Rectal smooth muscle tissue (tissue), 1 donor: ENCODE measurements at regions not wholly inside any gene's neighbourhood (a gene's known extent, or its start where the extent isn't known, plus 50 kb on each side); places are given as distances from the start of the nearest gene placed in this dataset.

Source experiments
- H3K27ac ChIP-seq: one replicate; pipeline ENCODE4 v1.7.0; 2013; ENCODE audit warnings: low read depth, low read length, inconsistent platforms
- H3K27me3 ChIP-seq: one replicate; pipeline ENCODE4 v1.7.0; 2013; ENCODE audit warnings: low read length; ENCODE audit not compliant: control insufficient read depth, insufficient read depth
- H3K36me3 ChIP-seq: one replicate; pipeline ENCODE4 v1.7.0; 2013; ENCODE audit warnings: low read length; ENCODE audit not compliant: control insufficient read depth, insufficient read depth
- H3K4me1 ChIP-seq: one replicate; pipeline ENCODE4 v1.7.0; 2013; ENCODE audit warnings: low read length; ENCODE audit not compliant: control insufficient read depth, insufficient read depth
- H3K4me3 ChIP-seq: one replicate; pipeline ENCODE4 v1.7.0; 2013; ENCODE audit warnings: low read length
- H3K9ac ChIP-seq: one replicate; pipeline ENCODE4 v1.7.0; 2013; ENCODE audit warnings: low read length

GRCh38 chr7:128162666-128163065 is 78.4 kb upstream of the LEP start:
- H3K27ac ChIP-seq, result no peak overlapping the region
- no peak overlapping the region for H3K4me3 ChIP-seq
- no peaks in the 10 kb centered on the region for H3K4me1 ChIP-seq
- peaks cover 18% of the 10 kb centered on the region for H3K27me3 ChIP-seq
- no peaks in the 10 kb centered on the region for H3K36me3 ChIP-seq
- no peak overlapping the region for H3K9ac ChIP-seq

GRCh38 chr7:128163473-128163872 is 77.6 kb upstream of the LEP start:
- H3K9ac ChIP-seq, result no peak overlapping the region
- H3K4me1 ChIP-seq, result no peaks in the 10 kb centered on the region
- H3K4me3 ChIP-seq, result no peak overlapping the region
- H3K27me3 ChIP-seq, result peaks cover 26% of the 10 kb centered on the region
- no peaks in the 10 kb centered on the region for H3K36me3 ChIP-seq
- H3K27ac ChIP-seq, result no peak overlapping the region

GRCh38 chr7:128164061-128164954 is 76.8 kb upstream of the LEP start:
- Histone ChIP-seq H3K36me3 (no peaks in the 10 kb centered on the region), H3K9ac (no peak overlapping the region), H3K4me3 (no peak overlapping the region), H3K27me3 (peaks cover 32% of the 10 kb centered on the region), H3K27ac (no peak overlapping the region), H3K4me1 (no peaks in the 10 kb centered on the region)

DNA sequence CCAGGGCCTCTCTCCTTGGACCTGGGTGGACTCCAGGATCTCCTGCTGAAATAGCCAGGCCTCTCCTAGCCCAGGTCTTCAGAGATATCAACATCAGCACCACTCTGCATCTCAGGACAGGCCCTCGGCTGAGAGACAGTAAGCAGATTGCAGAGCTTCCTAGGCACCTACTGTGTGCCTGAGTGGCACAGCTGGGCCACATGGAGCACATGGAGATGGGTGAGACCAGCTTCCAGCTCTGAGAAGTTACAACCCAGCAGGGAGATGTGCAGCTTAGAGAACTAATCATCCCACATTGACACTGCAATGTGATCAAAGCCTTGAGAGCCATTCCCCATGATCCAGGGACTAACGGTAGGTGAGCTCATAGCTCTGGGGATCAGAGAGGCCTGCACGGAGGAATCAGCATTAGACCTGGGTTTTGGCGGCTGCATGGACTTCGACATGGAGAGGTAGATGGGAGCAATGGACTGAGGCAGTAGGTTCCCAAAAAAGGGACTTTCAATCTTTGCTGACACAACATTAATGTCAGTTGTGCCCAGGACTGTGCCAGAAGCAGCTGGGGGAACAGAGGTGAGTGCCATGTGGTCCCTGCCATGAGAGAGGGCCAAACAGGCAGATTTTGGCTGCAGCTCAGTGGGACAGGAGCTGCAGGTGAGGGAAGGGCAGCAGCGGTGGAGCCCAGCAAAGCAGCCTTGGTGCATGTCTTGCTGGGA is 76.0 kb upstream of the LEP start:
- peaks cover 32% of the 10 kb centered on the region for H3K27me3 ChIP-seq
- no peak overlapping the region for H3K27ac ChIP-seq
- no peaks in the 10 kb centered on the region for H3K36me3 ChIP-seq
- H3K9ac ChIP-seq, result no peak overlapping the region
- no peaks in the 10 kb centered on the region for H3K4me1 ChIP-seq
- no peak overlapping the region for H3K4me3 ChIP-seq

- peaks cover 32% of the 10 kb centered on the region for H3K27me3 ChIP-seq
- H3K9ac ChIP-seq, result no peak overlapping the region
- no peak overlapping the region for H3K4me3 ChIP-seq
- no peaks in the 10 kb centered on the region for H3K4me1 ChIP-seq
- H3K36me3 ChIP-seq, result no peaks in the 10 kb centered on the region
- H3K27ac ChIP-seq, result no peak overlapping the region
Observed at GRCh38 chr7:128165927-128166420, 75.1 kb upstream of the LEP start.

- H3K4me1 ChIP-seq, result no peaks in the 10 kb centered on the region
- no peak overlapping the region for H3K27ac ChIP-seq
- H3K4me3 ChIP-seq, result peak overlapping the region; percentile 53
- no peak overlapping the region for H3K9ac ChIP-seq
- H3K36me3 ChIP-seq, result no peaks in the 10 kb centered on the region
- peaks cover 32% of the 10 kb centered on the region for H3K27me3 ChIP-seq
Observed at GRCh38 chr7:128166603-128167041, 74.5 kb upstream of the LEP start.

GRCh38 chr7:128167042-128167701 is 73.9 kb upstream of the LEP start:
- Histone ChIP-seq H3K27ac (no peak overlapping the region), H3K4me1 (no peaks in the 10 kb centered on the region), H3K27me3 (peaks cover 35% of the 10 kb centered on the region), H3K36me3 (no peaks in the 10 kb centered on the region), H3K4me3 (peak overlapping the region; percentile 53), H3K9ac (no peak overlapping the region)

DNA sequence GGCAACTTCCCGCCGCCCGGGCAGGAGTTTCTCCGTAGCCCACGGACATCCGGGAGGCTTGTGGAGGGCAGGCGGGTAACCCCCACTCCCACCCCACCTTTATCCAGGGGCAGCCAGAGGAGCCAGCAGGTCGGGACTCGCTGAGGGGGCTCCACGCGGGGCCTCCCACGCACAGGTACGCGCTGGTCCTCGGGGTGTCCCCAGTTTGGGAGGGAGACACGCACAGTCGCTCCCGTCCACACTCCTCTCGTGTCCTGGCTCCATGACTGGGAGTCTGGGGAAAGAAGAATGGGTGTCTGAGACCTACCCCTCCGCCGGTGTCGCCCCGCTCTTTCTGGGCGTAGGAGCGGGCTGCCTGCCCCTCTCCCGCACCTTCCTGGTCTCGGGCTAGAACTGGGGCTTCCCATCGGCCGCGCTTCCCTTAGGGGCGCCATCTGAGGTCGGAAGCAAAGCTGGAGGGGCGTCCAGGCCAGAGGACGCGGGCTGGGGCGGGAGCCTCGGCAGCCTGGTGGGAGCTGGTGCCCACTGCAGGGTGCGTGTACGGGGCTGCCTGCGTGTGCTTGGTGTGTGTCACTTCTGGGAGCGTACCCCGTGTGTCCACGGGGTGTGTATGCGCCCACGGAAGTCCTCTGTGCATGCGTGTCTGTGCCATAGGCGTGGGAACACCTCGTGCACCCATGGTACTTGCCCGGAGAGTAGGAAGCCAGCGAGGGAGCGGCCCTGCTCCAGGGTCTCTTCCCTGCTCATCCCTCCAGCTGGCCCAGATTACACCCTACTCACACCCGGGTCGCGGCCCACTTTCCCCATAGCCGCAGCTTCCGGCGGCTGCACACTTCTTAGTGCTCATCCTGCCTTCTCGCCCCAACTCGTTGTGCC is 73.0 kb upstream of the LEP start:
- Histone ChIP-seq H3K36me3 (no peaks in the 10 kb centered on the region), H3K27me3 (peaks cover 35% of the 10 kb centered on the region), H3K9ac (no peak overlapping the region), H3K4me3 (peak overlapping the region; percentile 53), H3K27ac (no peak overlapping the region), H3K4me1 (no peaks in the 10 kb centered on the region)

GRCh38 chr7:128168667-128169210 is 72.3 kb upstream of the LEP start:
- H3K4me3 ChIP-seq, result no peak overlapping the region
- no peaks in the 10 kb centered on the region for H3K36me3 ChIP-seq
- no peaks in the 10 kb centered on the region for H3K4me1 ChIP-seq
- H3K9ac ChIP-seq, result no peak overlapping the region
- H3K27me3 ChIP-seq, result peaks cover 35% of the 10 kb centered on the region
- H3K27ac ChIP-seq, result no peak overlapping the region

DNA sequence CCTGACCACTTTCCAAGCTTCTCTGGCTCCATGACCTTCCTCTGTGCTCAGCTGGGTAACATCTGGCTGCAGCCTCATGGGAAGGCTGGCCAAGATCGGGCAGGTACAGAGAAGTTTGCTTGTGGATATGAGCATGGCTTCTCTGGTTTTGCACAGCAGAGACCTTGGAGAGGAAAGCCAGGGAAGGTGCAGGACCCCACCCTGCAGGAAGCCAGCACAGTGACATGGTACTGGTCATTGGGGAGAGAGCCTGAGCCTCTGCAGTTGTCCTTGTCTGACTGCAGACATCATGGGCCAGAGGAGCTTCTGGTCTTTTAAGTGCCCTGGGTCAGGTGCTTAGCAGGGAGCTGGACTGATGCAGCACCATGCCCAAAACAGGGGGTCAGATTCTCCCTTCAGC is 70.6 kb upstream of the LEP start:
- no peak overlapping the region for H3K27ac ChIP-seq
- H3K4me3 ChIP-seq, result no peak overlapping the region
- no peak overlapping the region for H3K9ac ChIP-seq
- H3K27me3 ChIP-seq, result peaks cover 27% of the 10 kb centered on the region
- no peaks in the 10 kb centered on the region for H3K36me3 ChIP-seq
- no peaks in the 10 kb centered on the region for H3K4me1 ChIP-seq

GRCh38 chr7:128171342-128171918 is 69.6 kb upstream of the LEP start:
- no peak overlapping the region for H3K9ac ChIP-seq
- no peaks in the 10 kb centered on the region for H3K4me1 ChIP-seq
- H3K27ac ChIP-seq, result no peak overlapping the region
- peaks cover 19% of the 10 kb centered on the region for H3K27me3 ChIP-seq
- no peaks in the 10 kb centered on the region for H3K36me3 ChIP-seq
- H3K4me3 ChIP-seq, result no peak overlapping the region
